ENCODE measurements at regions not wholly inside any gene's neighbourhood (a gene's known extent, or its start where the extent isn't known, plus 50 kb on each side); places are given as distances from the start of the nearest gene placed in this dataset.
A peak's percentile ranks its signal among the peaks of the same experiment; 100 is the strongest.

DNA sequence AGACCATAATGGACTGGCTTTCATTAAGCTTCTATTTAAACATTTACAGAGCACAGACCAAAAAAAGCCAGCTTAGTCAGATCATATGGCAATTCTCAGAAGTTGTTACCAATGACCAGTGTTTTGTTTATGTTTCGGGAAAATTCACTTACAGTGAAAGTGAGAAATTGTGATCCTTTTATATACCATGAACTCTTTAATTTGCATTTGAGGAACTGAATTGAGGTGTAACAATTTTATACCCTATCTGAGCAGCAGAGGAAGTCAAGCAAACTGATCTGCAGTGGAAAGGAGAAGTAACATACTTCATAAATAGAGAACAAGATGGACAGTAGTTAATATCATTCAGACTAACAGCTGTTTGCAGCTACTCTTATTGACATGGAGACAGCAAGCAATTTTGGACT is 97.1 kb downstream of the TMA16 start (continued):
- TF ChIP-seq CTCF (IDR thresholded peaks at IDR 0.05; ENCODE audit: poor library complexity, severe bottlenecking) (no peak), POLR2AphosphoS5 (IDR thresholded peaks at IDR 0.05) (no peak), EZH2 (IDR thresholded peaks at IDR 0.05; ENCODE audit: borderline replicate concordance, insufficient read depth, low read length, poor library complexity, severe bottlenecking) (no peak)

GRCh38 chr4:163592212-163592611 is 97.7 kb downstream of the TMA16 start:
- Histone ChIP-seq H3K36me3 (ENCODE audit: insufficient read depth, low read length) (no peaks in the 10 kb centered on the region), H3F3A (ENCODE audit: insufficient read depth, low read length, poor library complexity, severe bottlenecking) (no peaks in the 10 kb centered on the region), H3K9me2 (ENCODE audit: insufficient read depth, low read length) (no peaks in the 10 kb centered on the region), H2AFZ (ENCODE audit: low read depth, low read length) (no peak overlapping the region), H3K27me3 (ENCODE audit: insufficient read depth, low read depth, low read length) (no peaks in the 10 kb centered on the region), H3K4me2 (ENCODE audit: low read length) (no peak overlapping the region), H3K79me2 (replicated peaks; ENCODE audit: insufficient read depth, low read length) (no peaks in the 10 kb centered on the region), H3K27ac (ENCODE audit: low read length) (no peak overlapping the region), H3K9ac (ENCODE audit: low read length) (no peak overlapping the region), H3K9me3 (ENCODE audit: low read length) (no peaks in the 10 kb centered on the region), H3K4me3 (ENCODE audit: low read length) (no peak overlapping the region), H4K20me1 (ENCODE audit: insufficient read depth) (no peaks in the 10 kb centered on the region)
- TF ChIP-seq, protein P1, sequence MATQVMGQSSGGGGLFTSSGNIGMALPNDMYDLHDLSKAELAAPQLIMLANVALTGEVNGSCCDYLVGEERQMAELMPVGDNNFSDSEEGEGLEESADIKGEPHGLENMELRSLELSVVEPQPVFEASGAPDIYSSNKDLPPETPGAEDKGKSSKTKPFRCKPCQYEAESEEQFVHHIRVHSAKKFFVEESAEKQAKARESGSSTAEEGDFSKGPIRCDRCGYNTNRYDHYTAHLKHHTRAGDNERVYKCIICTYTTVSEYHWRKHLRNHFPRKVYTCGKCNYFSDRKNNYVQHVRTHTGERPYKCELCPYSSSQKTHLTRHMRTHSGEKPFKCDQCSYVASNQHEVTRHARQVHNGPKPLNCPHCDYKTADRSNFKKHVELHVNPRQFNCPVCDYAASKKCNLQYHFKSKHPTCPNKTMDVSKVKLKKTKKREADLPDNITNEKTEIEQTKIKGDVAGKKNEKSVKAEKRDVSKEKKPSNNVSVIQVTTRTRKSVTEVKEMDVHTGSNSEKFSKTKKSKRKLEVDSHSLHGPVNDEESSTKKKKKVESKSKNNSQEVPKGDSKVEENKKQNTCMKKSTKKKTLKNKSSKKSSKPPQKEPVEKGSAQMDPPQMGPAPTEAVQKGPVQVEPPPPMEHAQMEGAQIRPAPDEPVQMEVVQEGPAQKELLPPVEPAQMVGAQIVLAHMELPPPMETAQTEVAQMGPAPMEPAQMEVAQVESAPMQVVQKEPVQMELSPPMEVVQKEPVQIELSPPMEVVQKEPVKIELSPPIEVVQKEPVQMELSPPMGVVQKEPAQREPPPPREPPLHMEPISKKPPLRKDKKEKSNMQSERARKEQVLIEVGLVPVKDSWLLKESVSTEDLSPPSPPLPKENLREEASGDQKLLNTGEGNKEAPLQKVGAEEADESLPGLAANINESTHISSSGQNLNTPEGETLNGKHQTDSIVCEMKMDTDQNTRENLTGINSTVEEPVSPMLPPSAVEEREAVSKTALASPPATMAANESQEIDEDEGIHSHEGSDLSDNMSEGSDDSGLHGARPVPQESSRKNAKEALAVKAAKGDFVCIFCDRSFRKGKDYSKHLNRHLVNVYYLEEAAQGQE (IDR thresholded peaks at IDR 0.05; ENCODE audit: borderline replicate concordance): peak; percentile 33
- TF ChIP-seq RAD21 (conservative IDR thresholded peaks at IDR 0.05) (no peak), EP300 (conservative IDR thresholded peaks at IDR 0.05; ENCODE audit: poor library complexity, severe bottlenecking) (no peak), MXI1 (conservative IDR thresholded peaks at IDR 0.05; ENCODE audit: poor library complexity, severe bottlenecking) (no peak)

DNA sequence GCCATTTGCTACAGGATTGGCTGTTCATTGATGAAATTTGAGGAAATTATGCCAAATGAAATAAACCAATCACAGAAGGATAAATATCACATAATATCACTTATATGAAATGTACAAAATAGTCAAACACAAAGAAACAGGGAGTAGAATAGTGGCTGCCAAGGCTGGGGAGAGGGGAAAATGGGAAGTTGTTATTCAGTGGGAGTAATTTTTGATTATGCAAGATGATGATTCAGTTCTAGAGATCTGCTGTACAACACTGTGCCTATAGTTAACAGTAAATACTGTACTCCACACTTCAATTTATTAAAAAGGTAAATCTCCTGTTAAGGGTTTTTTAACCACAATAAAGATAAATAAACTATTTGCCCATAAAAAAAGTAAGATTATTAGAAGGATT is 101.1 kb downstream of the TMA16 start:
- H2AFZ ChIP-seq (ENCODE audit: low read depth, low read length): no peak overlapping the region
- no peaks in the 10 kb centered on the region for H4K20me1 ChIP-seq (ENCODE audit: insufficient read depth)
- H3K9me2 ChIP-seq (ENCODE audit: insufficient read depth, low read length): no peaks in the 10 kb centered on the region
- no peak overlapping the region for H3K9ac ChIP-seq (ENCODE audit: low read length)
- H3F3A ChIP-seq (ENCODE audit: insufficient read depth, low read length, poor library complexity, severe bottlenecking): no peaks in the 10 kb centered on the region
- H3K4me2 ChIP-seq (ENCODE audit: low read length): no peak overlapping the region
- no peak for TF ChIP-seq POLR2AphosphoS5 (IDR thresholded peaks at IDR 0.05)
- TF ChIP-seq, protein P1 (IDR thresholded peaks at IDR 0.05; ENCODE audit: borderline replicate concordance): no peak
- TF ChIP-seq TAF1 (IDR thresholded peaks at IDR 0.05; ENCODE audit: low read depth): no peak
- no peak for TF ChIP-seq MXI1 (conservative IDR thresholded peaks at IDR 0.05; ENCODE audit: poor library complexity, severe bottlenecking)
- no peaks in the 10 kb centered on the region for H3K27me3 ChIP-seq (ENCODE audit: insufficient read depth, low read depth, low read length)
- no peaks in the 10 kb centered on the region for H3K9me3 ChIP-seq (ENCODE audit: low read length)
- H3K79me2 ChIP-seq (replicated peaks; ENCODE audit: insufficient read depth, low read length): no peaks in the 10 kb centered on the region
- no peak overlapping the region for H3K27ac ChIP-seq (ENCODE audit: low read length)
- H3K4me3 ChIP-seq (ENCODE audit: low read length): no peak overlapping the region
- no peaks in the 10 kb centered on the region for H3K36me3 ChIP-seq (ENCODE audit: insufficient read depth, low read length)
